Astrocyte (in vitro differentiated cells and primary cell): ENCODE measurements at regions not wholly inside any gene's neighbourhood (a gene's known extent, or its start where the extent isn't known, plus 50 kb on each side); places are given as distances from the start of the nearest gene placed in this dataset.
"Not testable (repeated sequence)": the region's sequence is repeated elsewhere in the genome, so short reads cannot be mapped to it uniquely, and the experiment has no call there.

ENCODE experiments used
- DNase-seq: peaks from one replicate; pipeline ENCODE4 v3.0.0-alpha.2; 2010; ENCODE audit warnings: low read depth
- FAIRE-seq: peaks from 2 replicates; lab custom pipeline; 2011; peaks lifted over from hg19 to GRCh38; lab: Jason Lieb, UNC
- H2AFZ ChIP-seq: 2 replicates; pipeline ENCODE4 v1.6.0; 2012; ENCODE audit warnings: low read depth, low read length, inconsistent platforms
- H3K27ac ChIP-seq: 2 replicates; pipeline ENCODE4 v1.5.1; 2011; ENCODE audit warnings: low read depth, low read length, inconsistent platforms
- H3K27me3 ChIP-seq: 2 replicates; pipeline ENCODE4 v1.6.0; 2011; ENCODE audit warnings: low read length, inconsistent platforms; ENCODE audit not compliant: insufficient read depth
- H3K36me3 ChIP-seq: 2 replicates; pipeline ENCODE4 v1.5.1; 2011; ENCODE audit warnings: low read length, inconsistent platforms; ENCODE audit not compliant: insufficient read depth
- H3K4me1 ChIP-seq: 2 replicates; pipeline ENCODE4 v1.5.1; 2011; ENCODE audit warnings: low read length, inconsistent platforms; ENCODE audit not compliant: insufficient read depth
- H3K4me2 ChIP-seq: 2 replicates; pipeline ENCODE4 v1.6.0; 2012; ENCODE audit warnings: low read length, inconsistent platforms
- H3K4me3 ChIP-seq: 2 replicates; pipeline ENCODE4 v1.5.1; 2011; ENCODE audit warnings: low read depth, mild to moderate bottlenecking, low read length, inconsistent platforms; ENCODE audit not compliant: insufficient read depth
- H3K79me2 ChIP-seq: 2 replicates; pipeline ENCODE4 v1.6.0; 2012; ENCODE audit warnings: mild to moderate bottlenecking, low read length, inconsistent platforms; ENCODE audit not compliant: insufficient read depth
- H3K9ac ChIP-seq: 2 replicates; pipeline ENCODE4 v1.6.0; 2012; ENCODE audit warnings: mild to moderate bottlenecking, low read length, inconsistent platforms
- H3K9me3 ChIP-seq: 2 replicates; pipeline ENCODE4 v1.5.1; 2012; ENCODE audit warnings: low read depth, mild to moderate bottlenecking, low read length, inconsistent platforms; ENCODE audit not compliant: insufficient read depth
- H4K20me1 ChIP-seq: 2 replicates; pipeline ENCODE4 v1.6.0; 2012; ENCODE audit warnings: low read length, inconsistent platforms; ENCODE audit not compliant: insufficient read depth
- H3K27ac Mint-ChIP-seq: one replicate; pipeline ENCODE4 v1.8.0; 2021; ENCODE audit warnings: mild to moderate bottlenecking, mixed read lengths; ENCODE audit not compliant: unreplicated experiment
- H3K27me3 Mint-ChIP-seq: one replicate; pipeline ENCODE4 v1.8.0; 2021; ENCODE audit warnings: low read depth, mixed read lengths; ENCODE audit not compliant: unreplicated experiment
- H3K36me3 Mint-ChIP-seq: one replicate; pipeline ENCODE4 v1.8.0; 2021; ENCODE audit warnings: low read depth, mixed read lengths; ENCODE audit not compliant: unreplicated experiment
- H3K4me1 Mint-ChIP-seq: one replicate; pipeline ENCODE4 v1.8.0; 2021; ENCODE audit warnings: low read depth, mixed read lengths; ENCODE audit not compliant: unreplicated experiment
- H3K4me3 Mint-ChIP-seq: one replicate; pipeline ENCODE4 v1.8.0; 2021; ENCODE audit warnings: mild to moderate bottlenecking, moderate library complexity, mixed read lengths; ENCODE audit not compliant: unreplicated experiment
- H3K9me3 Mint-ChIP-seq: one replicate; pipeline ENCODE4 v1.8.0; 2021; ENCODE audit warnings: mild to moderate bottlenecking, mixed read lengths; ENCODE audit not compliant: unreplicated experiment
- CTCF ChIP-seq: IDR thresholded peaks from 2 replicates; pipeline ENCODE4 v1.5.1; 2011; ENCODE audit warnings: low read depth, mild to moderate bottlenecking, inconsistent platforms, low read length, moderate library complexity; ENCODE audit not compliant: insufficient read depth
- EZH2 ChIP-seq: IDR thresholded peaks from 2 replicates; pipeline ENCODE4 v1.6.1; 2012; ENCODE audit warnings: mild to moderate bottlenecking, low read length, inconsistent platforms; ENCODE audit not compliant: insufficient read depth

- no peak overlapping the region for H3K4me3 ChIP-seq
- no peak overlapping the region for H3K9ac ChIP-seq
- Mint-ChIP-seq H3K9me3 (peaks cover 1% of the 10 kb centered on the region), H3K4me1 (no peaks in the 10 kb centered on the region), H3K27me3 (no peaks in the 10 kb centered on the region), H3K27ac (no peak overlapping the region), H3K36me3 (no peaks in the 10 kb centered on the region), H3K4me3 (no peak overlapping the region)
- H3K4me1 ChIP-seq, result peaks cover 3% of the 10 kb centered on the region
- no peaks in the 10 kb centered on the region for H3K9me3 ChIP-seq
- H2AFZ ChIP-seq, result no peak overlapping the region
- FAIRE-seq, result no peak
- H3K36me3 ChIP-seq, result no peaks in the 10 kb centered on the region
- no peak overlapping the region for H3K4me2 ChIP-seq
- no peak for TF ChIP-seq CTCF
- TF ChIP-seq EZH2, result no peak
- H3K27ac ChIP-seq, result no peak overlapping the region
- H3K27me3 ChIP-seq, result no peaks in the 10 kb centered on the region
- DNase-seq, result no peak
- no peaks in the 10 kb centered on the region for H3K79me2 ChIP-seq
- H4K20me1 ChIP-seq, result no peaks in the 10 kb centered on the region
Observed at GRCh38 chr1:115153966-115154557, 64.8 kb upstream of the TSPAN2 start.

GRCh38 chr1:115147928-115148327 is 58.6 kb upstream of the TSPAN2 start:
- not testable (repeated sequence) for FAIRE-seq, H4K20me1 ChIP-seq, H3K9me3 Mint-ChIP-seq, H3K36me3 ChIP-seq, H3K9me3 ChIP-seq, H3K27me3 Mint-ChIP-seq, H3K27ac ChIP-seq, DNase-seq, H3K36me3 Mint-ChIP-seq, H3K27ac Mint-ChIP-seq, H3K4me3 ChIP-seq, H3K27me3 ChIP-seq, H3K9ac ChIP-seq, H2AFZ ChIP-seq, H3K4me1 ChIP-seq, H3K79me2 ChIP-seq
- peak overlapping the region; percentile 20 for H3K4me3 Mint-ChIP-seq
- peaks cover 11% of the 10 kb centered on the region for H3K4me1 Mint-ChIP-seq
- H3K4me2 ChIP-seq, result peak overlapping the region; percentile 55

GRCh38 chr1:115145226-115145625 is 55.9 kb upstream of the TSPAN2 start:
- Histone ChIP-seq H3K4me3 (no peak overlapping the region), H3K9ac (no peak overlapping the region), H3K36me3 (no peaks in the 10 kb centered on the region), H2AFZ (no peak overlapping the region), H3K27ac (no peak overlapping the region), H3K79me2 (no peaks in the 10 kb centered on the region), H3K9me3 (no peaks in the 10 kb centered on the region), H3K4me1 (no peaks in the 10 kb centered on the region), H3K27me3 (no peaks in the 10 kb centered on the region), H3K4me2 (no peak overlapping the region), H4K20me1 (no peaks in the 10 kb centered on the region)
- no peak for FAIRE-seq
- Mint-ChIP-seq H3K27ac (no peak overlapping the region), H3K27me3 (no peaks in the 10 kb centered on the region), H3K4me3 (no peak overlapping the region), H3K4me1 (peaks cover 18% of the 10 kb centered on the region), H3K36me3 (no peaks in the 10 kb centered on the region), H3K9me3 (peaks cover 2% of the 10 kb centered on the region)
- no peak for TF ChIP-seq CTCF
- TF ChIP-seq EZH2, result no peak
- no peak for DNase-seq
